ENCODE measurements at regions not wholly inside any gene's neighbourhood (a gene's known extent, or its start where the extent isn't known, plus 50 kb on each side); places are given as distances from the start of the nearest gene placed in this dataset.

DNA sequence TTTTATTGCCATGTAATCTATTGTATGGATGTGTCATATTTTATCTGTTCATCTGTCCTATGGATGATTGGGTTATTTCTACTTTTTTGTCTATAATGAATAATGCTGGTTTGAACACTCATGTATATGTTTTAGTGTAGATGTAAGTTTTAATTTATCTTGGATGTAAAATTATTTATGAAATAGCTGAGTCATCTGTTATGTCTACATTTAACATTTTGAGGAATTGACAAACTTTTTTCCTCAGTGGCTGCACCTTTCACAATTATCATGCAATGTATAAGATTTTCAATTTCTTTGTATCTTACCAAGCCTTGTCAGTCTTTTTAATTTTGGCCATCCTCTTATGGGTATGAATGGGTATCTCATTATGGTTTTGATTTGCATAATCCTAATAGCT lies 666.4 kb downstream of the DIPK2A start:
- H3K36me3 Mint-ChIP-seq (ENCODE audit: unreplicated experiment), result no peaks in the 10 kb centered on the region
- H3K27me3 Mint-ChIP-seq (ENCODE audit: unreplicated experiment), result no peaks in the 10 kb centered on the region
- TF ChIP-seq, protein P1, sequence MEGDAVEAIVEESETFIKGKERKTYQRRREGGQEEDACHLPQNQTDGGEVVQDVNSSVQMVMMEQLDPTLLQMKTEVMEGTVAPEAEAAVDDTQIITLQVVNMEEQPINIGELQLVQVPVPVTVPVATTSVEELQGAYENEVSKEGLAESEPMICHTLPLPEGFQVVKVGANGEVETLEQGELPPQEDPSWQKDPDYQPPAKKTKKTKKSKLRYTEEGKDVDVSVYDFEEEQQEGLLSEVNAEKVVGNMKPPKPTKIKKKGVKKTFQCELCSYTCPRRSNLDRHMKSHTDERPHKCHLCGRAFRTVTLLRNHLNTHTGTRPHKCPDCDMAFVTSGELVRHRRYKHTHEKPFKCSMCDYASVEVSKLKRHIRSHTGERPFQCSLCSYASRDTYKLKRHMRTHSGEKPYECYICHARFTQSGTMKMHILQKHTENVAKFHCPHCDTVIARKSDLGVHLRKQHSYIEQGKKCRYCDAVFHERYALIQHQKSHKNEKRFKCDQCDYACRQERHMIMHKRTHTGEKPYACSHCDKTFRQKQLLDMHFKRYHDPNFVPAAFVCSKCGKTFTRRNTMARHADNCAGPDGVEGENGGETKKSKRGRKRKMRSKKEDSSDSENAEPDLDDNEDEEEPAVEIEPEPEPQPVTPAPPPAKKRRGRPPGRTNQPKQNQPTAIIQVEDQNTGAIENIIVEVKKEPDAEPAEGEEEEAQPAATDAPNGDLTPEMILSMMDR (IDR thresholded peaks at IDR 0.05; ENCODE audit: partially characterized antibody, unreplicated experiment), result no peak
- no peak overlapping the region for H3K27ac Mint-ChIP-seq (ENCODE audit: unreplicated experiment)
- no peak overlapping the region for H3K4me3 Mint-ChIP-seq (ENCODE audit: unreplicated experiment)
- H3K9me3 Mint-ChIP-seq (ENCODE audit: unreplicated experiment), result no peaks in the 10 kb centered on the region
- no peak for DNase-seq
- no peaks in the 10 kb centered on the region for H3K4me1 Mint-ChIP-seq (ENCODE audit: low read depth, unreplicated experiment)

DNA sequence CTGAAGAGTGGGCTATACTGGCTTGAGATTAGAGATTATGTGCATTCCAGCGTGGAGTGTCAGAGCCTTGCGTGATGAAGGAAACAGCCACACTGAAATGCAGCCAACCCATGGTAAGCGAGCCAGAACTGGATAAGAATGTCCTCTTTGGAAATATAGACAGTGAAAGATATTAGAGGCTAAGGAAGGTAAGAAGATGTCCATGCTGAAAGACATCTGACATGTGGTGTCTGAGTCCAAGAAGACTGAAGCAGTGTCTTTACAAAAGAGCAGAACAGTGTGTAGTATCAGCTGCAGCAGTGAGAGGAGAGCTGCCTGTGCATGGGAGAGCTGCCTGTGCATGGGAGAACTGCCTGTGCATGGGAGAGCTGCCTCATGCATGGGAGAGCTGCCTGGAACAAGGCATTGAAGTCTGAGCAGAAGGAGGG lies 672.2 kb downstream of the DIPK2A start:
- Mint-ChIP-seq H3K27me3 (ENCODE audit: unreplicated experiment) (no peaks in the 10 kb centered on the region), H3K27ac (ENCODE audit: unreplicated experiment) (no peak overlapping the region), H3K4me3 (ENCODE audit: unreplicated experiment) (no peak overlapping the region), H3K9me3 (ENCODE audit: unreplicated experiment) (no peaks in the 10 kb centered on the region), H3K36me3 (ENCODE audit: unreplicated experiment) (no peaks in the 10 kb centered on the region), H3K4me1 (ENCODE audit: low read depth, unreplicated experiment) (no peaks in the 10 kb centered on the region)
- TF ChIP-seq, protein P1 (IDR thresholded peaks at IDR 0.05; ENCODE audit: partially characterized antibody, unreplicated experiment), result no peak
- no peak for DNase-seq

GRCh38 chr3:144645300-144645699 lies 673.7 kb downstream of the DIPK2A start:
- Mint-ChIP-seq H3K4me3 (ENCODE audit: unreplicated experiment) (no peak overlapping the region), H3K9me3 (ENCODE audit: unreplicated experiment) (no peaks in the 10 kb centered on the region), H3K27ac (ENCODE audit: unreplicated experiment) (no peak overlapping the region), H3K4me1 (ENCODE audit: low read depth, unreplicated experiment) (no peaks in the 10 kb centered on the region), H3K27me3 (ENCODE audit: unreplicated experiment) (no peaks in the 10 kb centered on the region), H3K36me3 (ENCODE audit: unreplicated experiment) (no peaks in the 10 kb centered on the region)
- no peak for DNase-seq
- TF ChIP-seq, protein P1 (IDR thresholded peaks at IDR 0.05; ENCODE audit: partially characterized antibody, unreplicated experiment), result no peak

DNA sequence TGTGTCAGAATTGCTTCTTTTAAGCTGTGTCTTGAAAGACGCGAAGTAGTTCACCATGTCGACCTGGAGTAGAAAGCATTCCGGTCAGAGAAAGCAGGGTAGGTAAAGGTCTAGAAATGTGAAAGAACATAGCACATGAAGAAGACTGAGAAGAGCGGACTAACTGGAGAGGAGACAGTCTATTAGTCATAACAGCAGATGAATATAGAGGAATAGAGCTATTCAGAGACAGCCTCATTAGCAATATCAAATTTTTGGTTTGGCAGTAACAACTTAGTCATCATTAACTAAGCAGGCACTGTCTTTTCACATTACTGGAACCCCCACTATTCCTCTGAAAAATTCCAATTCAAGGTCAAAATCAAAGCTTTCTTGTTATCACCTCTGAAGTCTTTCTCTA lies 678.8 kb downstream of the DIPK2A start:
- no peaks in the 10 kb centered on the region for H3K27me3 Mint-ChIP-seq (ENCODE audit: unreplicated experiment)
- H3K4me3 Mint-ChIP-seq (ENCODE audit: unreplicated experiment), result no peak overlapping the region
- TF ChIP-seq, protein P1 (IDR thresholded peaks at IDR 0.05; ENCODE audit: partially characterized antibody, unreplicated experiment), result no peak
- H3K27ac Mint-ChIP-seq (ENCODE audit: unreplicated experiment), result no peak overlapping the region
- no peak for DNase-seq
- H3K9me3 Mint-ChIP-seq (ENCODE audit: unreplicated experiment), result no peaks in the 10 kb centered on the region
- no peaks in the 10 kb centered on the region for H3K4me1 Mint-ChIP-seq (ENCODE audit: low read depth, unreplicated experiment)
- H3K36me3 Mint-ChIP-seq (ENCODE audit: unreplicated experiment), result no peaks in the 10 kb centered on the region

DNA sequence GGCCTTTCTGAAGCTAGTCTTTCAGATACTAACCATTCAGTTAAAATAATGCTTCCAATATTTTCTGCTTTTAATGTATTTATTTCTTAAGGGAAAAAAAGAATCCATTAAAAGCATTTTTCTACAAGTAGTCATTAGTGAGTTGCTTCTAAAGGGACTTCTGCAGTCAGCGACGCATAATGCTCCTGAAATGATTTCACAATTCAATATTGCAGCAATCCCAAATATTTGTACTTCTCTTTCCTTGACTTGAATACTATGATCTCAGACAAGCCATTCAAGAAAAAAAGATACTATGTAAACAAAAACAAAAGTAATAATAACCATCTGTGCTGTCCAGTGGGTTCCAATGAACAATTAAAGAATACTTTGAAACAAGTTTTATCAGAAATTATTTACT lies 681.0 kb downstream of the DIPK2A start:
- Mint-ChIP-seq H3K9me3 (ENCODE audit: unreplicated experiment) (no peaks in the 10 kb centered on the region), H3K27ac (ENCODE audit: unreplicated experiment) (no peak overlapping the region), H3K36me3 (ENCODE audit: unreplicated experiment) (no peaks in the 10 kb centered on the region), H3K27me3 (ENCODE audit: unreplicated experiment) (peaks cover under 1% of the 10 kb centered on the region), H3K4me1 (ENCODE audit: low read depth, unreplicated experiment) (no peaks in the 10 kb centered on the region), H3K4me3 (ENCODE audit: unreplicated experiment) (no peak overlapping the region)
- TF ChIP-seq, protein P1 (IDR thresholded peaks at IDR 0.05; ENCODE audit: partially characterized antibody, unreplicated experiment), result no peak
- no peak for DNase-seq

All from glutamatergic neuron (in vitro differentiated cells).